Lung (tissue), 11 donors: ENCODE measurements at regions not wholly inside any gene's neighbourhood (a gene's known extent, or its start where the extent isn't known, plus 50 kb on each side); places are given as distances from the start of the nearest gene placed in this dataset.
"Not testable (repeated sequence)": the region's sequence is repeated elsewhere in the genome, so short reads cannot be mapped to it uniquely, and the experiment has no call there.

Source experiments
- ATAC-seq: fragments of 200-7000 bp; cut with Tn5 transposase; one replicate; pipeline ENCODE4 v1.9.1; 2020; ENCODE audit warnings: moderate number of reproducible peaks; ENCODE audit not compliant: insufficient read depth, low FRiP score
- DNase-seq, 3 donors: peaks; one replicate each; pipeline ENCODE4 v3.0.0-alpha.2; 2013 to 2017
- H3K27ac ChIP-seq, 2 donors: one replicate each; pipeline ENCODE4 v1.5.1; 2013; ENCODE audit warnings: mild to moderate bottlenecking in 2 of 2, moderate library complexity in 2 of 2, control low read depth in 1 of 2, inconsistent platforms in 1 of 2, low read depth in 1 of 2, low read length in 1 of 2
- H3K27me3 ChIP-seq, 3 donors: one replicate each; pipeline ENCODE4 v1.5.1; 2013; ENCODE audit warnings: low read length in 2 of 3; ENCODE audit not compliant: control insufficient read depth in 3 of 3, insufficient read depth in 3 of 3
- H3K36me3 ChIP-seq, 4 donors: one replicate each; pipeline ENCODE4 v1.5.1; 2013; ENCODE audit warnings: low read length in 4 of 4, mild to moderate bottlenecking in 1 of 4, moderate library complexity in 1 of 4; ENCODE audit not compliant: control insufficient read depth in 4 of 4, insufficient read depth in 4 of 4
- H3K4me1 ChIP-seq, 5 donors: one replicate each; pipeline ENCODE4 v1.5.1; 2013; ENCODE audit warnings: low read length in 5 of 5, mild to moderate bottlenecking in 2 of 5, moderate library complexity in 1 of 5; ENCODE audit not compliant: control insufficient read depth in 5 of 5, insufficient read depth in 5 of 5
- H3K4me3 ChIP-seq: one replicate; pipeline ENCODE4 v1.5.1; 2013; ENCODE audit warnings: mild to moderate bottlenecking, control low read depth, moderate library complexity
- H3K9ac ChIP-seq, 2 donors: one replicate each; pipeline ENCODE4 v1.5.1; 2013; ENCODE audit warnings: low read length in 2 of 2, control low read depth in 1 of 2; ENCODE audit not compliant: insufficient read depth in 1 of 2
- H3K9me3 ChIP-seq, 4 donors: one replicate each; pipeline ENCODE4 v1.5.1; 2013; ENCODE audit warnings: low read length in 3 of 4, mild to moderate bottlenecking in 1 of 4, moderate library complexity in 1 of 4; ENCODE audit not compliant: control insufficient read depth in 4 of 4, insufficient read depth in 3 of 4
- CTCF ChIP-seq: IDR thresholded peaks from 2 replicates; pipeline ENCODE4 v1.5.1; 2012; ENCODE audit warnings: mild to moderate bottlenecking; ENCODE audit errors: control extremely low read depth, extremely low read depth
- WGBS, 2 donors: extraction: QIAGEN DNeasy Blood & Tissue Kit; methylation state at CpG; one replicate each; pipeline ENCODE4 v1.1.7; 2013; 5-methylcytosine and 5-hydroxymethylcytosine counted together
- donor health status: control.
- donor health status: control.
- donor health status: Bipolar disorder and iron deficiency.
- donor health status: healthy.
- donor health status: DM: yes; HTN: yes; CAD: no.

DNA sequence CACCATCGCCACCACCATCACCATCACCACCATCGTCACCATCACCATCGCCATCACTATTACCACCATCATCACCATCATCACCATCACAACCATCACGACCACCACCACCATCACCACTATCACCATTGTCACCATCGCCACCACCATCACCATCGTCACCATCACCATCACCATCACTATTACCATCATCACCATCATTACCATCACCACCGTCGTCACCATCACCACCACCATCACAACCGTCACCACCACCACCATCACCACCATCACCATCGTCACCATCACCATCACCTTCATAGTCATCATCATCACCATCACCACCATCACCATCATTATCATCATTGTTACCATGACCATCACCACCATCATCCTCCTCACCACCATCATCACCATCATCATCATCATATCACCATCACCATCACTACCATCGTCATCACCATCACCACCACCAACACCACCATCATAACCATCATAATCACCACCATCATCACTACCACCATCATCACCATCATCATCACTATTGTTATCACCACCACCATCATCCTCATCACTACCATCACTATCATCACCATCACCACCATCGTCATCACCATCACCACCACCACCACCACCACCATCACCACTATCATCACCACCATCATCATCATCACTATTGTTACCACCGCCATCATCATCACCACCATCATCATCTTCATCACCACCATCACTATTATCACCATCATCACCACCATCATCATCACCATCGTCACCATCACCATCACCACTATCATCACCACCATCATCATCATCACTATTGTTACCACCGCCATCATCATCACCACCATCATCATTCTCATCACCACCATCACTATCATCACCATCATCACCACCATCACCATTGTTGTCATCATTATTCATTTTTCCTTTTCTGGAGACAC is 51.5 kb upstream of the ZNF469 start:
- no peak for TF ChIP-seq CTCF
- H3K27ac ChIP-seq: no peak overlapping the region
- DNase-seq (no peak), ATAC-seq (no peak)
- H3K27me3 ChIP-seq: no peaks in the 10 kb centered on the region
- H3K9ac ChIP-seq: no peak overlapping the region
- H3K9me3 ChIP-seq: peaks cover 0 to 9% (median under 1%) of the 10 kb centered on the region in 4 donors
- no peaks in the 10 kb centered on the region for H3K36me3 ChIP-seq
- H3K4me3 ChIP-seq: no peak overlapping the region
- peaks cover 0 to 4% (median 0%) of the 10 kb centered on the region in 5 donors for H3K4me1 ChIP-seq
- 96% methylated on average over 15 of the region's 15 CpGs for WGBS, 2 donors

GRCh38 chr16:88331989-88332920 is 50.5 kb upstream of the ZNF469 start:
- no peak for DNase-seq
- Histone ChIP-seq H3K4me1 (peaks cover 0 to 4% (median 0%) of the 10 kb centered on the region in 5 donors), H3K9me3 (peaks cover 0 to 9% (median under 1%) of the 10 kb centered on the region in 4 donors), H3K9ac (no peak overlapping the region), H3K36me3 (no peaks in the 10 kb centered on the region), H3K27me3 (no peaks in the 10 kb centered on the region), H3K27ac (no peak overlapping the region), H3K4me3 (no peak overlapping the region)
- ATAC-seq: peak; percentile 19
- no peak for TF ChIP-seq CTCF
- 70 to 82% methylated on average over 23 of the region's 23 CpGs for WGBS, 2 donors

DNA sequence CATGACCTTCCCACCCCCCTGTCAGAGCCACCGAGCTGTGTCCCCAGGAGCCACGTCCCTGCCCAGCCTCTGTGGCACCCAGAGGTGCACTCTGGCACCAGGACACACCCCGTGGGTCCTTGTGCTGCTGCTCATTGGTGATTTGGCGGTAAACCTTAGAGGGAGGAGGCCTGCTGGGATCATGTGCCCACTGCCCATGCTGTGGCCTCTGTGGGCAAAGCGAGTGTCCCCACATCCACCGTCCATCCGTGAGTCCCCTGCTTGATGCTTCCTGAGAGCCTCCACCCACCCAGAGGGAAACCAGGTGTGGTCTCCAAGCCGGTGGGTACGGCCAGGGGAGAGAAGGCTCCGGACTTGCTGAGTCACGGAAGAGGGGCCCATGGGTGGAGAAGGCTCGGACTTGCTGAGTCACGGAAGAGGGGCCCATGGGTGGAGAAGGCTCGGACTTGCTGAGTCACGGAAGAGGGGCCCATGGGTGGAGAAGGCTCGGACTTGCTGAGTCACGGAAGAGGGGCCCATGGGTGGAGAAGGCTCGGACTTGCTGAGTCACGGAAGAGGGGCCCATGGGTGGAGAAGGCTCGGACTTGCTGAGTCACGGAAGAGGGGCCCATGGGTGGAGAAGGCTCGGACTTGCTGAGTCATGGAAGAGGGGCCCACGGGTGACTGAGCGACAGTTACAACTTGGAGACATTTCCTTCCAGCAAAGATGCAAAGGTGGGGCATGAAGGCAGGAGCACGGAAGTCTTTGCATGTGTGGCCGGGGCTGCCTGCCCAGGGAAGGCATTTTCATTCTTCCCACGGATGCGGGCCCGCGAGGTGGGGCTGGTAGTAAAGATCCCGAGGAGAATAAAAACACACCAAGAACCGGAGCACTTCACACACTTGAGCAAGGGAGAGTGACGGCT is 49.6 kb upstream of the ZNF469 start:
- H3K9ac ChIP-seq, H3K27ac ChIP-seq, H3K4me3 ChIP-seq: not testable (repeated sequence)

More for the DNA sequence above, 49.6 kb upstream of the ZNF469 start:
- H3K36me3 ChIP-seq, DNase-seq, ATAC-seq, H3K27me3 ChIP-seq, H3K9me3 ChIP-seq, H3K4me1 ChIP-seq: not testable (repeated sequence)
- WGBS, 2 donors: 28 to 52% methylated on average over 26 to 27 of the region's 33 CpGs
